Ovary (tissue), 7 donors: ENCODE measurements at regions not wholly inside any gene's neighbourhood (a gene's known extent, or its start where the extent isn't known, plus 50 kb on each side); places are given as distances from the start of the nearest gene placed in this dataset.

Experiments used
- DNase-seq, 5 donors: peaks; one replicate each; pipeline ENCODE4 v3.0.0-alpha.2; 2019 to 2020
- H3K27ac ChIP-seq, 2 donors: fragments of 200-600 bp; one replicate each; pipeline versions ENCODE4 v1.5.1 to v1.8.0; 2019 to 2022
- H3K27me3 ChIP-seq: fragments of 200-600 bp; one replicate; pipeline ENCODE4 v1.8.0; 2022
- H3K36me3 ChIP-seq: fragments of 200-600 bp; sonication (generic); one replicate; pipeline ENCODE4 v1.5.1; 2019
- H3K4me1 ChIP-seq: one replicate; pipeline ENCODE4 v1.8.1; 2013; ENCODE audit warnings: mild to moderate bottlenecking, moderate library complexity; ENCODE audit not compliant: insufficient read depth
- H3K4me3 ChIP-seq: fragments of 200-600 bp; sonication (generic); one replicate; pipeline ENCODE4 v1.5.1; 2017
- H3K9me3 ChIP-seq, 2 donors: fragments of 200-600 bp in 1 of 2; sonication (generic) in 1 of 2; one replicate each; pipeline versions ENCODE4 v1.5.1 to v1.8.1; 2013 to 2019; ENCODE audit warnings: mild to moderate bottlenecking in 1 of 2, moderate library complexity in 1 of 2
- CTCF ChIP-seq, 3 donors: fragments of 450-650 bp in 2 of 3; fragments of 200-600 bp in 1 of 3; IDR thresholded peaks; one replicate each; pipeline versions ENCODE4 v1.5.1 to v1.8.0; 2016 to 2022; ENCODE audit warnings: antibody characterized with exemption in 3 of 3, mild to moderate bottlenecking in 1 of 3
- EP300 ChIP-seq: sonication (generic); formaldehyde crosslinking; IDR thresholded peaks from one replicate; pipeline ENCODE4 v1.6.1; 2017; ENCODE audit warnings: antibody characterized with exemption
- POLR2A ChIP-seq: fragments of 450-650 bp; IDR thresholded peaks from one replicate; pipeline ENCODE4 v1.6.1; 2017; ENCODE audit warnings: antibody characterized with exemption, mild to moderate bottlenecking, moderate library complexity
- WGBS, 3 donors: extraction: QIAGEN DNeasy Blood & Tissue Kit in 1 of 3; methylation state at CpG; one replicate each; pipeline versions ENCODE4 v1.1.5 to v1.1.7; 2013 to 2017; 5-methylcytosine and 5-hydroxymethylcytosine counted together
- intact Hi-C, 4 donors: fragments of 100-400 bp; cut with DNase I; formaldehyde crosslinking; loops; one replicate each; pipeline versions ENCODE4 v1.11.0 to v1.15.1; 2022 to 2023
- donor health status: DM: no; HTN: no; CAD: no; lungs with moderate emphysema.
- donor health status: DM: no; HTN: no; CAD: no.
- donor health status: Bipolar disorder and iron deficiency.
- donor health status: DM: no; HTN: no; CAD: no.
- donor health status: DM: yes; HTN: yes; CAD: no.

- DNase-seq = no peak
- WGBS, 3 donors = 85 to 90% (median 87%) methylated on average over 4 of the region's 4 CpGs
- Histone ChIP-seq H3K9me3 (no peaks in the 10 kb centered on the region), H3K4me1 (no peaks in the 10 kb centered on the region), H3K27me3 (no peaks in the 10 kb centered on the region), H3K4me3 (no peak overlapping the region), H3K36me3 (no peaks in the 10 kb centered on the region), H3K27ac (no peak overlapping the region)
- intact Hi-C loops = no loop called here
- TF ChIP-seq EP300 (no peak), POLR2A (no peak), CTCF (IDR thresholded peaks at IDR 0.05) (no peak)
These were observed 66.6 kb upstream of the PLCL2 start for GRCh38 chr3:16818194-16818593.

GRCh38 chr3:16818945-16819344 is 65.8 kb upstream of the PLCL2 start:
- Histone ChIP-seq H3K27ac (no peak overlapping the region), H3K4me3 (no peak overlapping the region), H3K9me3 (no peaks in the 10 kb centered on the region), H3K27me3 (no peaks in the 10 kb centered on the region), H3K4me1 (no peaks in the 10 kb centered on the region), H3K36me3 (no peaks in the 10 kb centered on the region)
- WGBS, 3 donors = 91 to 97% (median 97%) methylated on average over 1 of the region's 1 CpG
- TF ChIP-seq CTCF (IDR thresholded peaks at IDR 0.05) = no peak
- no peak for TF ChIP-seq EP300
- no peak for TF ChIP-seq POLR2A
- intact Hi-C loops = no loop called here
- no peak for DNase-seq

- intact Hi-C loops = no loop called here
- Histone ChIP-seq H3K36me3 (no peaks in the 10 kb centered on the region), H3K4me3 (no peak overlapping the region), H3K27me3 (no peaks in the 10 kb centered on the region), H3K4me1 (peaks cover 2% of the 10 kb centered on the region), H3K9me3 (no peaks in the 10 kb centered on the region), H3K27ac (no peak overlapping the region)
- no peak for TF ChIP-seq EP300
- no peak for TF ChIP-seq CTCF (IDR thresholded peaks at IDR 0.05)
- no peak for TF ChIP-seq POLR2A
- DNase-seq = no peak
These were observed 64.3 kb upstream of the PLCL2 start for GRCh38 chr3:16820485-16820884.

- Histone ChIP-seq H3K27me3 (no peaks in the 10 kb centered on the region), H3K4me3 (no peak overlapping the region), H3K36me3 (no peaks in the 10 kb centered on the region), H3K9me3 (no peaks in the 10 kb centered on the region), H3K27ac (no peak overlapping the region), H3K4me1 (peaks cover 6% of the 10 kb centered on the region)
- no peak for DNase-seq
- WGBS, 3 donors = 67 to 71% (median 70%) methylated on average over 4 of the region's 4 CpGs
- intact Hi-C loops = no loop called here
- TF ChIP-seq POLR2A (no peak), CTCF (IDR thresholded peaks at IDR 0.05) (no peak), EP300 (no peak)
These were observed 63.7 kb upstream of the PLCL2 start for GRCh38 chr3:16821053-16821452.
